NCI-H2227 treated with DMSO at 0.1 percent for 48 hours (cell line): ENCODE measurements at regions not wholly inside any gene's neighbourhood (a gene's known extent, or its start where the extent isn't known, plus 50 kb on each side); places are given as distances from the start of the nearest gene placed in this dataset.

ENCODE experiments used
- DNase-seq: peaks from one replicate; lab custom pipeline; 2025; lab: John Stamatoyannopoulos, UW

DNA sequence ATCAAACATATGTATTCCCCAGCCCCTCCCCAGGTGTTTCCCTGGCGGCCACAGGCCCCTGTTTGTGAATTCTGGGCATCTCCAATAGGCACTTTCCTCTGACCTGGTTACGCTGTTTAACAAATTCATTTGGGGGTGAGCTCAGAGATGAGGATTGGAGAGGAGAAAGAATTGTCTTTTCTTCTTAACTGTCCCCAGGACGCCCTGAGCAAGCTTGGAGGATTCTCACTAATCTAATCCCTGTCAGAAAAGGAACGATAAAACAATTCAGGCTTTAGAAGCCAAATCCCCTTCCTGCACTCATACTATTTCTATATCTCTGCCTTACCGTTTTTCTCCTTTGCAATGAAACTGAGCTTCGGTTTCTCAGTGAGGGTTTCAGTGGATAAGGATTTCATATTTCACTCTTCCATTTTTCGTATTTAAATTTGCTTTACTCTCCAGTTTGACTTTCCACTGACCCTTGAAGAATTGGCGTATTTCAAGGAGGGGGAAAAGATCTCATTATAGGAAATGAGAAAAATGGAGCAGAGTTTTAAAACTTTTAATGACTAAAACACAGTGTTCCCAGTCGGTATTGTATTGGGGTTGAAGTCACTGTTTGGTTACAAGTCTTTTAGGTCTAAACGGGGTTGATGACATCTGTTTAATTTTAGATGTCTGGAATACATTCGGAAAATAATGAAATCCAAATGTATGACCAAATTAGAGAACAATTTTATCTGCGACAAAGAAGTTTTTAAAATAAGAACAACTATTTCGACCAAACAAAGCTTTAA is 180.1 kb downstream of the MACROH2A1 start:
- no peak for DNase-seq

DNA sequence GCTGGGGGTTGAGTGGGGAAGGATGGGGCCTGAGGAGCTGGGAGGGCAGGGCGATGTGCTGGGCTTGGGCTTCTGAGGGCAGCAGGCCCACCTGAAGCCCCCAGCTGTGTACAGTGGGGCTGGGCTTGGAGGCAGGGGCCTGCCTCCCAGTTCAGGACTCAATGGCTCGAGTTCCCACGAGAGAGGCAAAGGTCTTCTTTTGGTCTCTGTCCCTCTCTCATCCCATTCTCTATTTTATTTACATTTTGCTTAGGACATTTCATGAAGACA is 180.6 kb downstream of the MACROH2A1 start:
- no peak for DNase-seq

DNA sequence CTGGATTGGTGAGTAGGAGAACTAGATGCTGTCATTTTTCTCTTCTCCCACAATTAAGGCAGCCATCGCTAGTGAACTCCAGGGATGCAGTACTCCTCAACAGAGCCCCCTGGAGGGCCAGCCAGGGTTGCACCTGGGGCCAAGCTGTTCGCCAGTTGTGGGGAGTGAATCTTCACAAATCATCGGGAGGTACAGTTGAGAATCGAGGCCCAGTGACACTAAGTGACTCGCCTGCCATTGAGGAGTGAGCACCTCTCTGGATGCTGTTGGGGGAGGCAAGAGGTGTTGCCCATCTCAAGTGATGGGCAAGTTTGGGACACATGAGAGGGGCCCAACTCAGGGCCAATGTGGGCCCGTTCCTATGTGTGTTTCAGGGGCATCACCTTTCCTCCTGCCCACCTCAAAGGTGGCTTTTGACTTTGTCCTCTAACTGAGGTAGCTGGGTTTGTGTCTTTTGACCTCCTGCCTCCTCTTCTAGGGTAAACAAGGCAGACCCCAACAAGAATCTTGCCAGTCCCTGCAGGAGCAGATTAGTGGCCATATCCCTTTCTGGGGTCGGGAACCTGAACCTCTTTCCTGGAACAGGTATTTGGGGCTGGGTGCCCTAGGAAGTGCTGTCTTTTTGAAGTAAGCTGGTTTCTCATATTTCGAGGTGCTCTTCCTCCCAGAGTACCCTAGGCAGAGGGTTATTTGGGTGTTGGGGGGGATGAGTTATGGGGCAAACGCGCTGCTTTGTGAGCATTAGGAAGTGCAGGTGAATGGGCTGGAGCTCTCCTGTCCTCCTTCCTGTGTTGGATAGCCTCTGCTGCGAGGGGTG is 181.2 kb downstream of the MACROH2A1 start:
- DNase-seq: no peak

DNA sequence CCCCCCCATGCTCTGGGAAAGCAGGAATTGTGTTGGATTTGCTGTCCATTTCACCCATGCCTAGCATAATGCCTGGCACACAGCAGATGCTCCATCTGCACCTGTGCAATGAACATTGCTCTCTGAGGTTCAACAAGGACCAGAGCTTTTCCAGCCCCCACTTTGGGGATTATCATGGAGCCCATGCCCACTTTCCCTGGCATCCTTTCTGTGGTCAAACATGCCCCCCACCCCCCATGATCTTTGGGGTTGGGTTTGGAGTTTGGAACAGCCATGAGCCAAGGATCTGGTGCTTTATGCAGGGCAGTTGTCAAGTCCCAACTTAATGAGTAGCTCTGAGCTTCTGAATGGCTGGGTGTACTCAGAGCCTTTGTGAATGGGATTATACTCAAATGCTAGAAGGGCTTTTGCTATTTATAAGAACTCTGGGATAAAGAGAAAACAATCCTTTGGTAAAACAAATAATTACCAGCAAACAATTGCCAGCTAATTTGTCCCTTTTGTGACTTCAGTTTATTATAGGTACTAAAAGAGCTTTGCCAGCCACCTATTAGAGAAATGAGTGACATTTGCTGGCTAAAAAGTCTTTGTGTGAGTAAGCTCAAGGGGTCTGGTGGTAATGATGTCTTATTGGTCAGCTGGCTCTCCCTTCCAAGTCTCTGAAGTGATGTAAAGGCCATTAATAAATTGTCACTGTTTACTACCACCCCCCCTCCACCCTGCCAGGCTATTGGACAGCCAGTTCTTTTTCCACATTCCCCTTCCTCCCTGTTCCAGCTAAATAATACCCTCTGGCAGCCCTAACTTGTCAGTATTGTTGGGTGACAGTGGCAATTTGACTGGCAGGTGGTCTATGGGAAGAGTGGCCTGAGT is 182.3 kb downstream of the MACROH2A1 start:
- DNase-seq: no peak

DNA sequence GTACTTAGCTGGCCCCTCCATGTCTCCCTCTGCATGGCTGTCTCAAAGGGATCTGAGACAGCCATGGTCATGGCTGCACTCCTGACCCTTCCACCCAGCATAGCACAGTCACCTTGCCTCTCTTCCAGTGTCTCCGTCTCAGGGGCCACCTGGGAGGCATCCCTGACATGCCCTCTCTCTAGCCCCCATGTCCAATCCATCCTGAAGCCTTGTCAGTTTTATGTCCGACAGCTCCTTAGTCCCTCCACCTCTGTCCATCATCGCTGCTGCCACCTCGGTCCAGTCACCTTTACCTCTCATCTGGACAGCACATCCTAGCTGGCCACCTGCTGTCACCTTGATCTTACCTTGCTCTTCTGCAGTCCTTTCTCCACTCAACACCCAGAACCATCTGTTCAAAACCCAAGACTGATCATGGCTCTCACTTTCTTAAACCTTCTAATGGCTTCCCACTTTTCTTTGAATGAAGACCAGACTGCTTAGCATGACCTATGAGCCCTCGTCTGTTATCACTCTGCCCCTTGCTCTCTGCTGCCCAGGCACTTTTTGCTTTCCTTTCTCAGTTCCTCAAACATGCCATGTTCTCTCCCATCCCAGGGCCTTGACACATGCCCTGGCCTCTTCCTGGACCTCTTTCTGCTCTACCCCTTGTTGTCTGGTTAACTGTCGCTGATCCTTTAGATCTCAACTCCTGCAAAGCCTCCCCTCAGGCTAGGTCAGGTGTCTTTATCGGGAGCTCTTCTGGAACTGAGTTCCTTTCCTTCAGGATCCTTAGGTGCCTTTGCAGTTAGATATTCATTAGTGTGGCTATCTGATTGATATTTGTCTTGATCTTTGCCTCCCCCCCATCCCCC is 181.8 kb upstream of the PITX1 start:
- DNase-seq: no peak

DNA sequence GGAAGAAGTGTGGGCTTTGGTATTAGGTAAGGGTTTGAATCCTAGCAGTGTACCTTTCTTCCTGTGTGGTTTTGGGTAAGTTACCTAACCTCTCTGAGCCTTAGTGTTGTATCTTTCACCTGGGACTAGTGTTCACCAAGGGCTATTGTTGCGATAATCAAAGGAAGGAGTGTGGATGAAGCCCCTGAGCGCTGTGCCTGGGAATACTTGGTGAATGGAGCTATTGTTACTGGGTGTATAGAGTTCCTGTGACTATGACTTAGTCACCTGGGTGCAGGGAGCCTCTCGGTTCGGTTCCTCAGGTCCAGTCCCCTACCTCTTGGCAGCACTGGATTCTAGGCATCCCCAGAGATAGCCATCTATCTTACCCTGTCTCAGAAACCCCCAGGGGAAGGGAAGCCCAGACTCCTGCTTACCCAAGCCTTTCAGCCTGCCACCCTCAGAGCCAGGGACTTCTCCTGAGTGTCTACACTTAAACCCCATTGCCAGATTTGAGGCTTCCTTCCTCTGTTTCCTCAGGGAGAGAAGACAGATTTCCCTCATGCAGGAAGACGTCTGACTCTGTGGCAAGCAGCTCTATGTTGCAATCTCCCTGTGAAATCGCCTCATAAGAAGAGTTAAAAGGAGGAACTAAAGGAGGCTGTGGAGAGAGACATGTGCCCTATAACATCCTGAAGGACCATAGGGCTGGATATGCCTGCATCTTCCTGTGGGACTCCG is 181.0 kb upstream of the PITX1 start:
- no peak for DNase-seq

DNA sequence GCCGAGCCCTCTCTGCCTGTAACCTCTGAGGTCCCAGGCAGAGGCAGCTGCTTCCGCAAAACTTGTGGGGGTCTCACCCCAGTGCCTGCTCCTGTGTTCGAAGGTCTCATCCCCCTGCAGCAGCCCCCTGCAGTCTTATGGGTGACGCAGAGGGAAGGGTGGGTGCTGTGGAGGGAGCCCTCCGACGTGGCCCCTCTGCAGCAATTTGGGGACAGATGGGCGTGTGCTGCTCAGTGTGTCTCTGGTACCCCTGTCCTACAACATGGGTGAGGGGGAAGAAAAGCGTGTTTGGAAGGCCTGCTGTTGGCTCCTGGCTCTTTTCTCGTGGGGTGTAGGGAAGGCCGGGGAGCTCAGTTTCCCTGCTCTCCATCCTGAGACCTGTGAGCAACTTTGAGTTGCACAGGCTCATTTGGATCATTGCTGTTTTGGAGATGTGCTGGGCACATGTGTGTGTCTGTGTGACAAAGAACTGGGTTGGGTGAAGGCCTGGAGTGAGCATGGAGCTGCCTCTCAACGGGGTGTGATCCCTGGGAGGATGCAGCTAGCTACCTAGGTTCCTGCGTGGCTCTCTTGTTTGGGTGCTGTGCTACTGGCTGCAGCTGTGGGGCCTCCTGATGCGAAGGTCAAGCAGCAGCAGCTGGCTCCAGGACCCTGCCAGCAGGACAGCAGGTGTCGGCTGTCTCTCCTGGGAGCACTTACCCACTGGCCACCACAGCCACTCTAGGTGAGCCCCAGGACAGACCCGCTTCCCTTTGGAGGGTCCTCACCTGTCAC is 179.6 kb upstream of the PITX1 start:
- DNase-seq: no peak

DNA sequence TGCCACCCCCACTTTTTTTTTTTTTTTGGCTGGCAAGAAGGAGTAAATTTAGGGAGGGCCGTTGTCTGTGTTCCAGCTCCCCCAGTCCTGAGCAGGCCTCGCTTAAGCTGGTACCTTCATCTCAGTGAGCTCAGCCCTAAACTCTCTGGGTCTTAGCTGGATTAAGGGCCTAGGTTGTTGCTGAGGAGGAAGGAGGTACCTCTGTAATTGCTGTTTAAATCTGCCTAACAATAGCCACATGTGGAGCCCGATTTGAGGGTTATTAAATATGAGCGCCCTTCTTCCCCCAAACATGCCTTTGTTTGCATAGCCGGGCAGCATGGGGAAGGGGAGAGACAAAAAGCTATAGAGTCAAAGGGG is 179.0 kb upstream of the PITX1 start:
- no peak for DNase-seq

DNA sequence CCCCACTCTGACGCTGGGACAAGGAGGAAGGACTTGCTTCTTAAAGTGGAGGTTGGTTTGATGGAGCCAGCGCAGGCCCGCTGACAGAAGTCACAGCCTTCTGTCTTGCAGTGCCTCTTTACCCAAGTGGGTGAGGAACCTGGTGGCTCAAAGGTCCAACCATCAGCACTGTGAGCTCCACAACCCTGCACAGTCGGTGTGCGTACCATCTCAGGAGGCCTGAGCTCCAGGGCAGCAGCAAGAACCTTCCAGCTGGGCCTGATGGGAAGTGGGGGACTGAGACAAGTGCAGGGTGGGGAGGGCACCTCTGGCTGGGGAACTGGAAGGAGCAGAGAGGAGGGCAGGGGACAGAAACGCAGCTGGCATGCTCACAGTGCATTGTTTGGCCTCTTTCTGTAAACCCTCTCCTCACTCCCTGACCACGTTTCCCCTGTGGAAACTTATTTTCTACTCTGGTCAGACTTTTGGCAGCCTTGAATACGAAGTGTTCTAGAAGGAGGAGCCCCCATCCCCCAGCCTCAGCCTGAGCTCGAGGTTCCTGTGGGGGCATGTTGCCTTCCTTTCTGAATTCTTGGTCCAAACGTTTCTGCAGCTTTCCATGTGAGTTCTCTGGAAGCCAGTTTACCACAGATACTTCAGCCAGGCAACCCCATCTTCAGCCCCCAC is 178.5 kb upstream of the PITX1 start:
- no peak for DNase-seq

DNA sequence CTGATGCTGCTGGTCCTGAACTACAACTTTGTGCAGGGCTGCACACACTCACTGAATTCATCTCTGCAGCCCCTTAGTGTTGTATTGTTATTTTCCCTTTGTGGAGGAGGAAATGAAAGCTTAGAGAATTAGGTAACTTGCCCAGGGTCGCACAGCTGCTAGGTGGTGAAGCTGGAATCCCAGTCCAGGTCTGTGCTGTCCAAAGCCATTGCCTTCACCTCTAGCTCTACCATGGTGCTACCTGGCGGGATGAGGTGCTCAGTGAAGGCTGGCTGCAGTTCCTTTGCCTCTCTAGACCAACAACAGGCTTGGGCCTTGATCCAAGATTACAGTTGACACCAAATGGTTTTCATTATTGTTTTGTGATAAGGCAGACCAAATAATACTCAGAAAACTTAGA is 177.8 kb upstream of the PITX1 start:
- no peak for DNase-seq

DNA sequence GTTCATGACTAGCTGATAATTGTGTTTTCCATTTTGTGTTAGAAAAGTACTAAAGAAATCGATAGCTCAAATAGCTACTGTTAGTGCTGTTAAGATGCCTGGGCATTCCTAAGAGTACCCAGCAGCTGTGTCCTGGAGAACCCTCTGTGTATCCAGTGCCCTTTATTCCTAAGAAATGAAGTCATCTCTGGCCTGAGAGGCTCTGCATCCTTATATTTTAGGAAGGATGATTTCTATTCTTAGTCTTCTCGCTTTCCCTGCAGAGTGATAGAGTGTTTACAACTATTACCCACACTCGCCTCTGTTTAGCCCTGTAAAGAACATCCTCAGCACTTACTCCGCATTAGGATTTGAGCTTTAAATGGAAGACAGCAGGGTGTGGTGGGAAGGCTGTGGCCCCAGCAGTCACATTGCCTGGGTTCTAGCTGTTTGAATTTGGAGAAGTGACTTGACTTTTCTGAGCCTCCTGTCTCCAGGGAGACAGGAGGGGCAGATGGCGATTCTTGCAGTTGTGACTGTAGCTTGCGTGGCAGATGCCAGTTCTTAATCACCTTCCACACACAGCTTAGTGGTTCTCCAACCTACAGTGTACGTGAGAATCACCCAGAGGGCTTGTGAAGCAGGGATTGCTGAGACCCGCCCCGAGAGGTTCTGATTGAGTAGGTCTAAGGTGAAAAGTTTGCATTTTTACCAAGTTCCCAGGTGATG is 177.2 kb upstream of the PITX1 start:
- DNase-seq: no peak

DNA sequence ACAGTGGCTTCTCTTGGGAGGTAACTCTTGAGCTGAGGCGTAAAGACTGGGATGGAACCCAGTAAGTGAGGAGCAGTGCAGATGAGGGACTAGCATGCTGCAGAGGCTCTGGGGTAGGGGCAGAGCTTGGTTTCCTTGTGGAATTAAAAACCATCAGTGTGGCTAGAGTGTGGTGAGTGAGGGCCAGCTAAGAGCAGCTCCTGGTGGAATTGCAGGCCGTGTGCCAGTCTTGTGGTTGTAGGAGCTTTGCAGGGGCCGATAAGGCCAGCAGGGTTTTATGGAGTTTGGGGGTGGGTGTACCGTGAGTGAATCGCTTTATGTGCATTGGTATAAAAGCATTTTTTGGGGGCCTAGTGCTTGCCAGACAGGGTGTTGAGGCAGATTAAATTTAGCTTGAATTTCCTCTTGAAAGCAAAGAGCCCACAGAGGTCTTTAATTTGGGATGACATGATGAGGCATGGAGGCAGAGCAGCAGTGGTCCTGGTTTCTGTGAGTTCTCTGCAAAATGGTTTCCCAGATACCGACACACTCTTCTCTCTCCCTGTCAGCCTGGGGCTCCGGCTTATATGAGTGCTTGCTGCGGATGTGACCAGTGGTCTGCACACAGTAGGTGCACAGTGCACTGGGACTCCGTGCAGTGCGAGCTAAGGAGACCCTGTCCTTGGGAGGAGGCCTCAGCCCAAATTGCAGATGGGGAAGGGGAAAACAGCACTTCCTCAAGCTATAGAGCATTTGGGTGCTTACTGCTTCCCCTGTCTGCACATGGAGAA is 176.4 kb upstream of the PITX1 start:
- no peak for DNase-seq

DNA sequence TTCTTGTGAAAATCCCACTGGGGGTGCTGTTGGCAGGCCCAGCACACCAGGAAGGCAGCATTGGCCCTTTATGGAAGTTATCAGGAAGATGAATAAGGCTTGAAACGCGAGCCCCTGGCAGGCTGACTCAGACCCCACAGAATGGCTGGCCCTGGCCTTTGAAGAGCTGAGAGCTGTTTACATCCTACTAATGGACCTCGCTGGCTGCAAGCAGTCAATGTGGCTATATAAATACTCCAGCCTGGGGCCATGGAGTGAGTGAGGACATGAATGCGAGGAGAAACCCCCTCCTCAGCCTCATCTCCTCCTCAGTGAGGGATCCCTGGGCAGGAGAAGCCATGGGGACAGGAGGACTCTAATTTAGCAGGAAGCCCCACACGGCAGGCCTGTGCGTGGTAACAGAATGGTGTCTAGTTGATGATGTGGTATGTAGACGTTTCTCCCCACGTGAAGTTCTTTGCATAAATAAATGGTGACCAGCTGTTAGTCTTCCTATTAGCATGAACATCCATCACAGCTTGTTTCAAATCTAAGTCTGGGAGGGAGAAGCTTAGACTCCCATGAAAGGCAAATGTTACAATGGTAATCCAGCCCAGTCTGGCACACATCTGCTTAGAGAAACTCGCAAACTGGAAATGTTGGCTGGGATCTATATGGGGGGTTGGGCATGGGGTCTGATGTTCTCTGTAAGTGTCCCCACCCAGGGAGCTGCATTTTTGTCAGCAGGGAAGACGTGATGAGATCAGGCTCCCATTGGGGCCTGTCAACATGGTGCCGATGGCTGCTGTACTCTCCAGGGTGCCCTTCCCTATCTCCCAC is 175.1 kb upstream of the PITX1 start:
- DNase-seq: no peak

DNA sequence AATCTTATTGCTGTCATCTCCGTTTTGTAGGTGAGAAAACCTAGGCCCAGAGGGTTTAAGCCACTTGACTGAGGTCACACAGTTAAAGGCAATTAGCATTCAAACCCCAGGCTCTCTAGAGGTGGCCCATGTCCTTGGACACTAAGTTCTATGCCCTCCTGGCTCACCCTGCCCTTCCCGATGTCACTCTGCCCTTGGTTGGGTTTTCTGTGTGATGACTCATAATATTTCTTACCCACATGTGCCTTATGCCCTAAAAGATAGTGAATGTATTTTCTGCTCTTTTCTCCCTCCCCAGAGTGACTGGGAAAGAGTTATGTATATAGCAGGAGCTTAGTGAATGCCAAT is 174.5 kb upstream of the PITX1 start:
- no peak for DNase-seq

DNA sequence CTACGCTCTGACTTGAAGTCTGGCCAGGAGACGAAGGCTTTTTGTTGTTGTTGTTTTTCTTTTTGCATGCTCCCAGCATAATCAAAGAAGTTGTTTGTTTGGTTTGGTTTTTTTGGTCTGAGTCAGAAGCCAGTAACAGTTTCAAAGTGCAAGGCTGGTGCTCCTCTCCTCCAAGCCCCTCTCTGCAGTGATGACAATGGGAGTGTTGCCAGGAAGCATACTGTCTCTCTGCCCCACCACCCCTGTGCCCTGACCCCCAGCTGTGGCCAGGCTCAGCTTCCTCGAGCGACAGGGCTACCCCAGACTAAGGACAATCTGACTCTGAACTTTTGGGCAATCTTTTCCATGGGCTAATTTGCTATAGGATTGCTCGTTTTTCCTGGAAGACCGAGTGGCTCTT is 173.8 kb upstream of the PITX1 start:
- no peak for DNase-seq

DNA sequence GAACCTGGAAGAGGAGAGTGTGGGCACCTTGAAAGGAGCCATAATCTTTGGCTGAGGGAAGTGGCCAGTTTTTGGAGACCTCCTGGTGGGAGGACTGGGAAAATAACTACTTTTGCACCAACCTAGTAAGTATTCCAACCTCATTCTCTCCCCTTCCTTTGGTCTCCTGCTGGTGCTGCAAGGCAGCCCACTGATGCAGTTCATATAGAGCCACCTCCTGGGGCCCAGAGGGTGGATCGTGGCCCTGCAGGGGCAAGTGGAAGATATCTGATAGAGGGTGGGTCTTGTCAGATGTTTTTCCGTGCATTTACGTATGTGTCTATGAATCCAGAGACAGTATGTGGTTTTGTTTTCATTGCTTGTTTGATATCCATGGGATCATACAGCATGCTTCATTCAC is 172.8 kb upstream of the PITX1 start:
- no peak for DNase-seq

DNA sequence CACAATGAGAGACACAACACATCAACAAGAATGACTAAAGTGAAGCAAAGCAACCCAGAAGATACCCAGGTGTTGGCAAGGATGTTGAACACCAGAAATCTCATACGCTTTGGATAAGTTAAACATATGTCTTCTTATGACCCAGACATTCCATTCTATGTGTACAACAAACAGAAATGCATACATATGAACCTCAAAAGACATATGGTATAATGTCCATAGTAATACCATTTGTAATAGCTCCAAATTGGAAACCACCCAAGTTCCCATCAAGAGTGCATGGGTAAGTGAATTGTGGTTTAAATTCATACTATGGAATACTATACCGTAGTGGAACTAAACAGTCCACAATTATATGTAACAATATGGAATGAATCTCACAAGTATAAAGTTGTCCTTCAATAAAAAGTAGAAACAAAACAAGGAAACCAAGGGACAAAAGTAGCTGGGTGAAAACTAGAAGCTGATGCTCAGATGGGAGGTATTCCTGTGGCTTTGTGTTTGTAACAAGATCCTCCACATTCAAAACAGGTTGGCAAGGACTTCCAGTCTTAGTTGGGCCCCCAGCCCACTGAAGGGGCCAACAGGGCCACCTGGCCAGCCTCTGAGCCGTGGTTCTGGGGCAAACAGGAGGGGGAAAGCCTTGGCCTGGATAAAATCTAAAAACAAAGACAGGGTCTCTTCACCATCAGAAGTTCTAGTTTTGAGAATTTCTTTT is 171.8 kb upstream of the PITX1 start:
- DNase-seq: no peak
